ENCODE measurements at regions not wholly inside any gene's neighbourhood (a gene's known extent, or its start where the extent isn't known, plus 50 kb on each side); places are given as distances from the start of the nearest gene placed in this dataset.

DNA sequence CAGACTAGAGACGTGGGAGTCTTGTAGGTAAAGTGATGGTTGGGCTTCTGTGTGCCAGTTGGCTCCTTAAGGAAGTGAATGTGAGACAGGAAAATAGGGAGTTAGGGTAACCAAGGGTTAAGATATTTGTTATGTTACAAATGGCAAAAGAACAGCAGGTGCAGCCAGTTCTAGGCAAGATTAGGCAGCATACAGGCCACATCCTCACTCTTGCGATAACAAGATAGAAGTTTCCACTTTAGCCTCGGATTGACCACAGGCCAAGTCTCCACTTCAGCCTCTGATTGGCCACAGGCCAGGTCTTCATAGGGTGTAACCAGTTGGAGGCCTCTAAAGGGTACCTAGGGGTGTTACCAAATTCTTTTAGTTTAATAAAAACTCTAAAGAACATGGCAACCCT is 54.6 kb upstream of the ABCA1 start (continued):
- no peak for TF ChIP-seq BRCA1 (IDR thresholded peaks at IDR 0.05)
- TF ChIP-seq BRCA1 (CRISPR knock-in tag; IDR thresholded peaks at IDR 0.05), result no peak
- TF ChIP-seq DDX20 (tag; IDR thresholded peaks at IDR 0.05; ENCODE audit: low read depth), result no peak
- no peak for TF ChIP-seq CAMTA2 (CRISPR knock-in tag; conservative IDR thresholded peaks at IDR 0.05)
- no peak for TF ChIP-seq CBFB (CRISPR knock-in tag; IDR thresholded peaks at IDR 0.05)
- TF ChIP-seq KDM5B (IDR thresholded peaks at IDR 0.05; ENCODE audit: insufficient replicate concordance, low read depth, low read length), result no peak
- TF ChIP-seq ZNF584 (CRISPR knock-in tag; IDR thresholded peaks at IDR 0.05; ENCODE audit: low read depth), result no peak
- no peak for TF ChIP-seq MAFG (tag; conservative IDR thresholded peaks at IDR 0.05)
- TF ChIP-seq CBX3 (IDR thresholded peaks at IDR 0.05; ENCODE audit: borderline replicate concordance in 1 of 2, low read length in 2 of 2), result no peak
- no peak for TF ChIP-seq HIVEP1 (CRISPR knock-in tag; IDR thresholded peaks at IDR 0.05)
- TF ChIP-seq TAF7 (tag; IDR thresholded peaks at IDR 0.05), result no peak
- TF ChIP-seq ELF2 (CRISPR knock-in tag; IDR thresholded peaks at IDR 0.05), result no peak
- TF ChIP-seq, protein P1, sequence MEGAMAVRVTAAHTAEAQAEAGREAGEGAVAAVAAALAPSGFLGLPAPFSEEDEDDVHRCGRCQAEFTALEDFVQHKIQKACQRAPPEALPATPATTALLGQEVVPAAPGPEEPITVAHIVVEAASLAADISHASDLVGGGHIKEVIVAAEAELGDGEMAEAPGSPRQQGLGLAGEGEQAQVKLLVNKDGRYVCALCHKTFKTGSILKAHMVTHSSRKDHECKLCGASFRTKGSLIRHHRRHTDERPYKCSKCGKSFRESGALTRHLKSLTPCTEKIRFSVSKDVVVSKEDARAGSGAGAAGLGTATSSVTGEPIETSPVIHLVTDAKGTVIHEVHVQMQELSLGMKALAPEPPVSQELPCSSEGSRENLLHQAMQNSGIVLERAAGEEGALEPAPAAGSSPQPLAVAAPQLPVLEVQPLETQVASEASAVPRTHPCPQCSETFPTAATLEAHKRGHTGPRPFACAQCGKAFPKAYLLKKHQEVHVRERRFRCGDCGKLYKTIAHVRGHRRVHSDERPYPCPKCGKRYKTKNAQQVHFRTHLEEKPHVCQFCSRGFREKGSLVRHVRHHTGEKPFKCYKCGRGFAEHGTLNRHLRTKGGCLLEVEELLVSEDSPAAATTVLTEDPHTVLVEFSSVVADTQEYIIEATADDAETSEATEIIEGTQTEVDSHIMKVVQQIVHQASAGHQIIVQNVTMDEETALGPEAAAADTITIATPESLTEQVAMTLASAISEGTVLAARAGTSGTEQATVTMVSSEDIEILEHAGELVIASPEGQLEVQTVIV (CRISPR knock-in tag; IDR thresholded peaks at IDR 0.05; ENCODE audit: borderline replicate concordance), result no peak
- no peak for TF ChIP-seq ZNF274 (IDR thresholded peaks at IDR 0.05; ENCODE audit: borderline replicate concordance, low read depth, low read length)
- TF ChIP-seq, protein P2, sequence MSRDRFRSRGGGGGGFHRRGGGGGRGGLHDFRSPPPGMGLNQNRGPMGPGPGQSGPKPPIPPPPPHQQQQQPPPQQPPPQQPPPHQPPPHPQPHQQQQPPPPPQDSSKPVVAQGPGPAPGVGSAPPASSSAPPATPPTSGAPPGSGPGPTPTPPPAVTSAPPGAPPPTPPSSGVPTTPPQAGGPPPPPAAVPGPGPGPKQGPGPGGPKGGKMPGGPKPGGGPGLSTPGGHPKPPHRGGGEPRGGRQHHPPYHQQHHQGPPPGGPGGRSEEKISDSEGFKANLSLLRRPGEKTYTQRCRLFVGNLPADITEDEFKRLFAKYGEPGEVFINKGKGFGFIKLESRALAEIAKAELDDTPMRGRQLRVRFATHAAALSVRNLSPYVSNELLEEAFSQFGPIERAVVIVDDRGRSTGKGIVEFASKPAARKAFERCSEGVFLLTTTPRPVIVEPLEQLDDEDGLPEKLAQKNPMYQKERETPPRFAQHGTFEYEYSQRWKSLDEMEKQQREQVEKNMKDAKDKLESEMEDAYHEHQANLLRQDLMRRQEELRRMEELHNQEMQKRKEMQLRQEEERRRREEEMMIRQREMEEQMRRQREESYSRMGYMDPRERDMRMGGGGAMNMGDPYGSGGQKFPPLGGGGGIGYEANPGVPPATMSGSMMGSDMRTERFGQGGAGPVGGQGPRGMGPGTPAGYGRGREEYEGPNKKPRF (IDR thresholded peaks at IDR 0.05; ENCODE audit: low read depth, low read length), result no peak
- TF ChIP-seq TGIF2 (CRISPR knock-in tag; IDR thresholded peaks at IDR 0.05), result no peak
- no peak for TF ChIP-seq KDM2B (CRISPR knock-in tag; IDR thresholded peaks at IDR 0.05)
- TF ChIP-seq, protein P3, sequence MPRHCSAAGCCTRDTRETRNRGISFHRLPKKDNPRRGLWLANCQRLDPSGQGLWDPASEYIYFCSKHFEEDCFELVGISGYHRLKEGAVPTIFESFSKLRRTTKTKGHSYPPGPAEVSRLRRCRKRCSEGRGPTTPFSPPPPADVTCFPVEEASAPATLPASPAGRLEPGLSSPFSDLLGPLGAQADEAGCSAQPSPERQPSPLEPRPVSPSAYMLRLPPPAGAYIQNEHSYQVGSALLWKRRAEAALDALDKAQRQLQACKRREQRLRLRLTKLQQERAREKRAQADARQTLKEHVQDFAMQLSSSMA (CRISPR knock-in tag; IDR thresholded peaks at IDR 0.05), result no peak
- TF ChIP-seq BDP1 (IDR thresholded peaks at IDR 0.05; ENCODE audit: insufficient read depth, insufficient read length), result no peak
- TF ChIP-seq GTF2A2 (tag; IDR thresholded peaks at IDR 0.05), result no peak
- no peak for TF ChIP-seq RUNX1 (IDR thresholded peaks at IDR 0.05; ENCODE audit: low read depth)
- TF ChIP-seq CSDE1 (IDR thresholded peaks at IDR 0.05), result no peak

Data from K562 (cell line).